SK-N-SH (cell line): ENCODE measurements at regions not wholly inside any gene's neighbourhood (a gene's known extent, or its start where the extent isn't known, plus 50 kb on each side); places are given as distances from the start of the nearest gene placed in this dataset.

ENCODE experiments used
- CHD2 ChIP-seq: fragments of 150-350 bp; IDR thresholded peaks from 2 replicates; pipeline ENCODE4 v1.6.1; 2018; ENCODE audit warnings: low read length; ENCODE audit not compliant: partially characterized antibody
- CTCF ChIP-seq: fragments of 200-600 bp; sonication (generic); IDR thresholded peaks from 2 replicates; pipeline ENCODE4 v1.6.1; 2017; ENCODE audit warnings: antibody characterized with exemption, mild to moderate bottlenecking, moderate library complexity
- ELF1 ChIP-seq: IDR thresholded peaks from 2 replicates; pipeline ENCODE4 v1.4.0; 2012
- GATA2 ChIP-seq: sonication (generic); formaldehyde crosslinking; IDR thresholded peaks from 2 replicates; pipeline ENCODE4 v1.5.0; 2020; ENCODE audit warnings: mild to moderate bottlenecking, missing genetic modification reagents
- POLR2AphosphoS5 ChIP-seq: IDR thresholded peaks from 2 replicates; pipeline ENCODE4 v1.6.1; 2012; ENCODE audit warnings: low read depth, low read length
- RAD21 ChIP-seq: IDR thresholded peaks from 2 replicates; pipeline ENCODE4 v1.6.1; 2012; ENCODE audit warnings: mild to moderate bottlenecking, low read length
- SIN3A ChIP-seq: IDR thresholded peaks from 2 replicates; pipeline ENCODE4 v1.6.1; 2012; ENCODE audit warnings: low read depth, mild to moderate bottlenecking, low read length, moderate library complexity, borderline replicate concordance
- TCF12 ChIP-seq: IDR thresholded peaks from 2 replicates; pipeline ENCODE4 v1.4.0; 2012
- YY1 ChIP-seq: IDR thresholded peaks from 2 replicates; pipeline ENCODE4 v1.4.0; 2012; ENCODE audit warnings: low read depth, mild to moderate bottlenecking

- TF ChIP-seq RAD21 (no peak), CTCF (no peak), CHD2 (no peak), GATA2 (CRISPR knock-in tag) (no peak), POLR2AphosphoS5 (no peak), YY1 (no peak), TCF12 (no peak), SIN3A (no peak), ELF1 (no peak)
Observed at GRCh38 chr15:98583771-98584430, 64.4 kb upstream of the IGF1R start.
